ENCODE measurements at regions not wholly inside any gene's neighbourhood (a gene's known extent, or its start where the extent isn't known, plus 50 kb on each side); places are given as distances from the start of the nearest gene placed in this dataset.

- no peak for TF ChIP-seq CTCF (IDR thresholded peaks at IDR 0.05; ENCODE audit: borderline replicate concordance)
- H3K9me3 ChIP-seq (replicated peaks) = no peaks in the 10 kb centered on the region
- no peak overlapping the region for H3K27ac ChIP-seq (replicated peaks)
- H3K4me3 ChIP-seq = no peak overlapping the region
- no peaks in the 10 kb centered on the region for H3K4me1 ChIP-seq
- intact Hi-C loops (cut with micrococcal nuclease) = loop anchor here (10.0 kb wide), 1 partner anchor 948 kb away; no protein-coding TSS in a partner anchor
- no peaks in the 10 kb centered on the region for H3K36me3 ChIP-seq
- DNase-seq = no peak
- no peaks in the 10 kb centered on the region for H3K27me3 ChIP-seq (ENCODE audit: low read depth)
Observed at GRCh38 chr11:15657264-15657663, 542.5 kb downstream of the INSC start.

DNA sequence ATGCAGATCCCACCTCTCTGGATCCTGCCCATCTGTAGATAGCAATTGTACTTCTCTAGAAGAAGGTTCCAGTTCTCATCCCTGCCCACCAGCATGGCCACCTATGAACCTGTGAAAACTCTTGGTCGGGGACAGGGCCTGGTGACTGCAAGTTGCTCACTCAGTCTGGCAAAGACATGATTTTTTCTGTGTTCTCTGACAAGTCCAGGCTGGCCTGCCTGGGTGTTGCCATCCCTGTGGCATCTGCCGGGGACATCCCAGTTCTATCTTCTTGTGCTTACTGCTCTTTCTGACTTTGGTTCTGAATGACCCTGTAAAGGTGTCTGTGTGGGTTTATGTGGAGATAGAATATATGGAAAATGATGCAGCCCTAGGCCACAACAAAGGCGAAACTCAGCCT, 545.8 kb downstream of the INSC start:
- no peak for TF ChIP-seq CTCF (IDR thresholded peaks at IDR 0.05; ENCODE audit: borderline replicate concordance)

GRCh38 chr11:15662285-15662684, 547.6 kb downstream of the INSC start:
- Histone ChIP-seq H3K4me3 (no peak overlapping the region), H3K9me3 (replicated peaks) (peaks cover 4% of the 10 kb centered on the region), H3K27me3 (ENCODE audit: low read depth) (no peaks in the 10 kb centered on the region), H3K36me3 (no peaks in the 10 kb centered on the region), H3K4me1 (no peaks in the 10 kb centered on the region), H3K27ac (replicated peaks) (no peak overlapping the region)
- no peak for TF ChIP-seq CTCF (IDR thresholded peaks at IDR 0.05; ENCODE audit: borderline replicate concordance)
- intact Hi-C loops (cut with micrococcal nuclease) = loop anchor here (10.0 kb wide), 1 partner anchor 153 kb away; no protein-coding TSS in a partner anchor
- DNase-seq = no peak

More for the DNA sequence above, 545.8 kb downstream of the INSC start:
- intact Hi-C loops (cut with micrococcal nuclease) = loop anchor here (10.0 kb wide), 1 partner anchor 154 kb away; no protein-coding TSS in a partner anchor
- Histone ChIP-seq H3K36me3 (no peaks in the 10 kb centered on the region), H3K4me3 (no peak overlapping the region), H3K9me3 (replicated peaks) (no peaks in the 10 kb centered on the region), H3K4me1 (no peaks in the 10 kb centered on the region), H3K27ac (replicated peaks) (no peak overlapping the region), H3K27me3 (ENCODE audit: low read depth) (no peaks in the 10 kb centered on the region)
- DNase-seq = no peak

DNA sequence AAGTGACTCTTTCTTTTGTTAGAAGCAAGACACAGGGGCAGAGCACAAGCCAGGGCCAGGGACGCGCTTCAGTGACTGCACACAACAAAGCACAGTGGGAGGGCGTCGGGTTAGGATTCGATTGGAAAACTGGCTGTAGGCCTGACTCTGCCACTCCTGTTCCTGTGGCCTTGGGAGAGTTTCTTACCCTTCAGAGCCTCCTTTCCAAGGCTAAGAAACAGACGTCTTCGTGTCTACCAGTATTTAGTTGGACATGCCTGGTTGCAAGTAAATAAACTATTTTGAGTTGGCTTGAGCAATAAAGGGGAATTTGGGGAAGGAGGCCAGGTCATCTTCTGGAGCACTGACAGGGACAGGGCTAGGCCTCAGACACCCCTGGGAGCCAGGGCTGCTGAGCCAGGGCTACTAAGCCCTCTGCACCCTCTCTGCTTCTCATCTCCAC, 549.1 kb downstream of the INSC start:
- no peak overlapping the region for H3K27ac ChIP-seq (replicated peaks)
- intact Hi-C loops (cut with micrococcal nuclease) = loop anchor here (10.0 kb wide), 1 partner anchor 151 kb away; no protein-coding TSS in a partner anchor
- no peak for TF ChIP-seq CTCF (IDR thresholded peaks at IDR 0.05; ENCODE audit: borderline replicate concordance)
- H3K9me3 ChIP-seq (replicated peaks) = peaks cover 9% of the 10 kb centered on the region
- H3K4me3 ChIP-seq = no peak overlapping the region
- H3K27me3 ChIP-seq (ENCODE audit: low read depth) = no peaks in the 10 kb centered on the region
- no peak for DNase-seq
- no peaks in the 10 kb centered on the region for H3K4me1 ChIP-seq
- no peaks in the 10 kb centered on the region for H3K36me3 ChIP-seq

DNA sequence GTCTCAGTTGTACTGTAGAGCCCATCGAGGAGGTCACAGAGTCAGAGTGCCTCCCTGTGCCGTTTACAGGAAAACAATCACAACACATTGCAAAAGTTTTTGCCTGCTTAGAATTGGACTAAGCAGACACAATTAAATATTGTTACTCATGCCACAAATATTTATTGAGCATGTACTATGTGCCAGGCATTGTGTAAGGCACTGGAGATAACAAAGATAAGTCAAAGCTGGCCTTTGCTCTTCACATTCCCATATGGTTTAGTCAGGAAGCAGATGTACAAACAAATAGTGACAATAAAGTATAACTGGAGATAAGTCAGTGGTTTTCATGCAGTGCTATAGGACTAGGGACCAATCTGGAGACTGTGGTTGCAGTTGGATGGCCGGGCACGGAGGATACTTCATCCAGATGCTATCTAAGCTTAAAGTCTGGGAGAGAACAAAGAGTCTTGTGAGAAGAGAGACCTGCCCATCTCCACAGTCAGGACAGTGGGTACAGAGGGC, 550.7 kb downstream of the INSC start:
- Histone ChIP-seq H3K27me3 (ENCODE audit: low read depth) (no peaks in the 10 kb centered on the region), H3K4me3 (no peak overlapping the region), H3K27ac (replicated peaks) (no peak overlapping the region), H3K4me1 (peaks cover 1% of the 10 kb centered on the region), H3K36me3 (no peaks in the 10 kb centered on the region), H3K9me3 (replicated peaks) (peaks cover 9% of the 10 kb centered on the region)
- intact Hi-C loops (cut with micrococcal nuclease) = loop anchor here (10.0 kb wide), 1 partner anchor 149 kb away; no protein-coding TSS in a partner anchor
- TF ChIP-seq CTCF (IDR thresholded peaks at IDR 0.05; ENCODE audit: borderline replicate concordance) = no peak
- DNase-seq = no peak
